ENCODE measurements at regions not wholly inside any gene's neighbourhood (a gene's known extent, or its start where the extent isn't known, plus 50 kb on each side); places are given as distances from the start of the nearest gene placed in this dataset.

DNA sequence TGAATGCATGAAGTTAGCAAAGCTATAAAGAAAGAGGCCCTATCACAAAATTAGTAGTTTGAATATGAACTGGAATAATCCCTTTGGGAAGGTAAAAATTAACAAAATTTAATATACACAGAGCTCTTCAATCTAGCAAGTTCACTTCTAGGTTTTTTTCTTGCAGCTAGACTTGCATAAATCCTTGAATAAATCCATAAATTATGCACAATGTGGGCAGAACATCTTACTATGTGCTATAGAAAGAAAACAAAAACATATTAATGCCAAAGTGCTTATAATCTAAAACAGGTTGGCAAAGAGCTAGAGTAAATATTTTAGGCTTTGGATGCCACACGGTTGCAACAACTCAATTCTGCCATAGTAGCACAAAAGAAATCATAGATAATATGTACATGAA is 138.5 kb upstream of the FREM1 start:
- Histone ChIP-seq H3K9me3 (ENCODE audit: control insufficient read depth, low read length) (no peaks in the 10 kb centered on the region), H3K4me3 (ENCODE audit: insufficient read depth in 1 of 2, low read depth in 1 of 2, low read length in 2 of 2) (no peak overlapping the region), H2AK5ac (ENCODE audit: low read length, severe bottlenecking) (no peak overlapping the region), H3K27me3 (ENCODE audit: control insufficient read depth in 1 of 2, insufficient read depth in 1 of 2, low read length in 2 of 2) (no peaks in the 10 kb centered on the region), H2BK5ac (ENCODE audit: low read depth, low read length, poor library complexity, severe bottlenecking) (no peak overlapping the region), H3K18ac (ENCODE audit: low read depth in 1 of 2, low read length in 2 of 2) (no peak overlapping the region), H2AFZ (ENCODE audit: low read depth, low read length) (no peak overlapping the region), H3K9ac (ENCODE audit: low read length) (no peak overlapping the region), H3K23ac (ENCODE audit: low read length in 2 of 2) (no peak overlapping the region), H3K4ac (ENCODE audit: low read depth in 1 of 2, low read length in 2 of 2) (no peak overlapping the region), H2BK12ac (ENCODE audit: low read length in 2 of 2) (no peak overlapping the region), H3K79me1 (replicated peaks; ENCODE audit: low read length, poor library complexity, severe bottlenecking) (no peaks in the 10 kb centered on the region), H3K14ac (ENCODE audit: low read length in 2 of 2) (no peak overlapping the region), H3K27ac (ENCODE audit: low read length, poor library complexity, severe bottlenecking) (no peak overlapping the region), H4K8ac (ENCODE audit: low read length) (no peak overlapping the region), H3K4me2 (ENCODE audit: low read length, poor library complexity, severe bottlenecking) (no peak overlapping the region), H3K36me3 (ENCODE audit: control insufficient read depth in 1 of 2, insufficient read depth in 2 of 2, low read depth in 1 of 2, low read length in 2 of 2) (no peaks in the 10 kb centered on the region), H3K4me1 (ENCODE audit: control insufficient read depth, insufficient read depth, low read depth, low read length) (no peaks in the 10 kb centered on the region), H2BK15ac (ENCODE audit: low read depth, poor library complexity, severe bottlenecking) (no peak overlapping the region), H4K91ac (ENCODE audit: low read length) (no peak overlapping the region), H2BK120ac (ENCODE audit: low read depth, low read length) (no peak overlapping the region)
- WGBS: no CpG with 5 or more reads among the region's 1 CpG
- no peak for DNase-seq

DNA sequence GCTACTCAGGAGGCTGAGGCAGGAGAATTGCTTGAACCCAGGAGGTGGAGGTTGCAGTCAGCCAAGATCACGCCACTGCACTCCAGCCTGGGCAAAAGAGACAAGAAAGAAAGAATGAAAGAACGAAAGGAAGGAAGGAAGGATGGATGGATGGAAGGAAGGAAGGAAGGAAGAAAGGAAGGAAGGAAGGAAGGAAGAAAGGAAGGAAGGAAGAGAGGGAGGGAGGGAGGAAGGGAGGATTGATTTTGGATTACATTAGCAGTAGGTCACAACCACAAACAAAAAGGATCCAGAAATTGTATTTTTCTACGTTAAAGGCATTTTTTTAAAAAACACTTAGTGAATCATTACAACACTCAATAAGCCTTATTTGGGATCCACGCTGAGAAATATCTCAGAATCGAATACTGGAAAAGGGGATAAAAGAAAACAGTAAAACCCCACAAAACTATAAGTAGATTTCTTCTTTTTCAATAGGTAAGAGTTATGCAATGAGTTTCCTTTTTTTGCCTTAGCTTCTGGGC is 136.9 kb upstream of the FREM1 start:
- 91% methylated on average over 5 of the region's 5 CpGs for WGBS
- Histone ChIP-seq H3K23ac (ENCODE audit: low read length in 2 of 2) (no peak overlapping the region), H2AFZ (ENCODE audit: low read depth, low read length) (no peak overlapping the region), H3K79me1 (replicated peaks; ENCODE audit: low read length, poor library complexity, severe bottlenecking) (no peaks in the 10 kb centered on the region), H3K4me3 (ENCODE audit: insufficient read depth in 1 of 2, low read depth in 1 of 2, low read length in 2 of 2) (no peak overlapping the region), H2BK12ac (ENCODE audit: low read length in 2 of 2) (no peak overlapping the region), H3K18ac (ENCODE audit: low read depth in 1 of 2, low read length in 2 of 2) (no peak overlapping the region), H2BK15ac (ENCODE audit: low read depth, poor library complexity, severe bottlenecking) (no peak overlapping the region), H2AK5ac (ENCODE audit: low read length, severe bottlenecking) (no peak overlapping the region), H3K27me3 (ENCODE audit: control insufficient read depth in 1 of 2, insufficient read depth in 1 of 2, low read length in 2 of 2) (no peaks in the 10 kb centered on the region), H3K27ac (ENCODE audit: low read length, poor library complexity, severe bottlenecking) (no peak overlapping the region), H4K8ac (ENCODE audit: low read length) (no peak overlapping the region), H3K14ac (ENCODE audit: low read length in 2 of 2) (no peak overlapping the region), H3K9ac (ENCODE audit: low read length) (no peak overlapping the region), H2BK5ac (ENCODE audit: low read depth, low read length, poor library complexity, severe bottlenecking) (no peak overlapping the region), H3K4me1 (ENCODE audit: control insufficient read depth, insufficient read depth, low read depth, low read length) (no peaks in the 10 kb centered on the region), H3K36me3 (ENCODE audit: control insufficient read depth in 1 of 2, insufficient read depth in 2 of 2, low read depth in 1 of 2, low read length in 2 of 2) (no peaks in the 10 kb centered on the region), H4K91ac (ENCODE audit: low read length) (no peak overlapping the region), H3K9me3 (ENCODE audit: control insufficient read depth, low read length) (no peaks in the 10 kb centered on the region), H2BK120ac (ENCODE audit: low read depth, low read length) (no peak overlapping the region), H3K4ac (ENCODE audit: low read depth in 1 of 2, low read length in 2 of 2) (no peak overlapping the region), H3K4me2 (ENCODE audit: low read length, poor library complexity, severe bottlenecking) (no peak overlapping the region)
- no peak for DNase-seq

DNA sequence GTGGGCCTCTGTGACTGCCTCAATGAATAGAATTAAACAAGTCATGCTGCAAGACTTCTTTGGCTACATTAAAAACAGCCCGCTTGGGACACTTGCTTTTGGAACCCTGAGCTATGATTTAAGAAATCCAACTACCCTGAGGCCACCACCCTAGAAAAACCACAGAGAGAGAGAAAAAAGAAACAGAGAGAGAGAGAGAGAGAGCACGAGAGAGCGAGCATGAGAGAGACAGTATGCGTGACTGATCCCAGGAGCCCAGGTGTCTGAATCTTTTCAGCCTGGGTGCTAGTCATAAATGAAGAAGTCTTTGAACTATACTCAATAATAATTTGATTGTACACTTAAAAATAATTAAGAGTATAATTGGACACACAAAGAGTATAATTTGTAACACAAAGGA is 123.1 kb upstream of the FREM1 start:
- no peak overlapping the region for H3K4me2 ChIP-seq (ENCODE audit: low read length, poor library complexity, severe bottlenecking)
- H2BK15ac ChIP-seq (ENCODE audit: low read depth, poor library complexity, severe bottlenecking): no peak overlapping the region
- H3K4ac ChIP-seq (ENCODE audit: low read depth in 1 of 2, low read length in 2 of 2): no peak overlapping the region
- H3K4me1 ChIP-seq (ENCODE audit: control insufficient read depth, insufficient read depth, low read depth, low read length): no peaks in the 10 kb centered on the region
- no peak for DNase-seq
- H3K27me3 ChIP-seq (ENCODE audit: control insufficient read depth in 1 of 2, insufficient read depth in 1 of 2, low read length in 2 of 2): no peaks in the 10 kb centered on the region
- H3K79me1 ChIP-seq (replicated peaks; ENCODE audit: low read length, poor library complexity, severe bottlenecking): no peaks in the 10 kb centered on the region
- no peak overlapping the region for H3K14ac ChIP-seq (ENCODE audit: low read length in 2 of 2)
- no peaks in the 10 kb centered on the region for H3K36me3 ChIP-seq (ENCODE audit: control insufficient read depth in 1 of 2, insufficient read depth in 2 of 2, low read depth in 1 of 2, low read length in 2 of 2)
- H4K8ac ChIP-seq (ENCODE audit: low read length): no peak overlapping the region
- no peak overlapping the region for H3K18ac ChIP-seq (ENCODE audit: low read depth in 1 of 2, low read length in 2 of 2)
- no peak overlapping the region for H3K27ac ChIP-seq (ENCODE audit: low read length, poor library complexity, severe bottlenecking)
- no peak overlapping the region for H4K91ac ChIP-seq (ENCODE audit: low read length)
- no peak overlapping the region for H3K23ac ChIP-seq (ENCODE audit: low read length in 2 of 2)
- H2BK120ac ChIP-seq (ENCODE audit: low read depth, low read length): no peak overlapping the region
- no peaks in the 10 kb centered on the region for H3K9me3 ChIP-seq (ENCODE audit: control insufficient read depth, low read length)
- H2AFZ ChIP-seq (ENCODE audit: low read depth, low read length): no peak overlapping the region
- H3K4me3 ChIP-seq (ENCODE audit: insufficient read depth in 1 of 2, low read depth in 1 of 2, low read length in 2 of 2): no peak overlapping the region
- no peak overlapping the region for H2BK12ac ChIP-seq (ENCODE audit: low read length in 2 of 2)
- 97% methylated on average over 3 of the region's 4 CpGs for WGBS
- no peak overlapping the region for H2BK5ac ChIP-seq (ENCODE audit: low read depth, low read length, poor library complexity, severe bottlenecking)
- H3K9ac ChIP-seq (ENCODE audit: low read length): no peak overlapping the region
- H2AK5ac ChIP-seq (ENCODE audit: low read length, severe bottlenecking): no peak overlapping the region

DNA sequence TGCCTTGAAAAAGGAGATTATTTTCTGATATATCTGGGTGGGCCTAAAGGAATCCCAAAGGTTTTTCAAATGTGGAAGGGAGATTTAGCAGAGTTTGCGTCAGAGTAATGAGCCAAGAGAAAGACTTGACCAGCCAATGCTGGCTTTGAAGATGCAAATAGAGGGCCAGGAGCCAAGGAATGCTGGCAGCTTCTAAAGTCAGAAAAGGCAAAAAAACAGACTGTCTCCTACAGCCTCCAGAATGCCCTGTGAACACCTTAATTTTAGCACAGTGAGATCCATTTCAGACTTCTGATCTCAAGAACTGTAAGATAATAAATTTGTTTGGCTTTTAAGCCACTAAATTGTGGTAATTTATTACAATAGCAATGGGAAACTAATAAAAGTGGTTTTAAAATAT is 122.6 kb upstream of the FREM1 start:
- Histone ChIP-seq H3K36me3 (ENCODE audit: control insufficient read depth in 1 of 2, insufficient read depth in 2 of 2, low read depth in 1 of 2, low read length in 2 of 2) (no peaks in the 10 kb centered on the region), H3K27me3 (ENCODE audit: control insufficient read depth in 1 of 2, insufficient read depth in 1 of 2, low read length in 2 of 2) (no peaks in the 10 kb centered on the region), H2AFZ (ENCODE audit: low read depth, low read length) (no peak overlapping the region), H2BK12ac (ENCODE audit: low read length in 2 of 2) (no peak overlapping the region), H3K27ac (ENCODE audit: low read length, poor library complexity, severe bottlenecking) (no peak overlapping the region), H3K18ac (ENCODE audit: low read depth in 1 of 2, low read length in 2 of 2) (no peak overlapping the region), H3K23ac (ENCODE audit: low read length in 2 of 2) (no peak overlapping the region), H3K9me3 (ENCODE audit: control insufficient read depth, low read length) (no peaks in the 10 kb centered on the region), H3K9ac (ENCODE audit: low read length) (no peak overlapping the region), H3K4ac (ENCODE audit: low read depth in 1 of 2, low read length in 2 of 2) (no peak overlapping the region), H2BK120ac (ENCODE audit: low read depth, low read length) (no peak overlapping the region), H3K79me1 (replicated peaks; ENCODE audit: low read length, poor library complexity, severe bottlenecking) (no peaks in the 10 kb centered on the region), H2BK5ac (ENCODE audit: low read depth, low read length, poor library complexity, severe bottlenecking) (no peak overlapping the region), H4K8ac (ENCODE audit: low read length) (no peak overlapping the region), H2AK5ac (ENCODE audit: low read length, severe bottlenecking) (no peak overlapping the region), H3K4me3 (ENCODE audit: insufficient read depth in 1 of 2, low read depth in 1 of 2, low read length in 2 of 2) (no peak overlapping the region), H3K4me2 (ENCODE audit: low read length, poor library complexity, severe bottlenecking) (no peak overlapping the region), H3K4me1 (ENCODE audit: control insufficient read depth, insufficient read depth, low read depth, low read length) (no peaks in the 10 kb centered on the region), H3K14ac (ENCODE audit: low read length in 2 of 2) (no peak overlapping the region), H2BK15ac (ENCODE audit: low read depth, poor library complexity, severe bottlenecking) (no peak overlapping the region), H4K91ac (ENCODE audit: low read length) (no peak overlapping the region)
- 100% methylated on average over 1 of the region's 1 CpG for WGBS
- DNase-seq: no peak

All from mesenchymal stem cell (in vitro differentiated cells and primary cell).